SK-N-SH (cell line): ENCODE measurements at regions not wholly inside any gene's neighbourhood (a gene's known extent, or its start where the extent isn't known, plus 50 kb on each side); places are given as distances from the start of the nearest gene placed in this dataset.

ENCODE experiments used
- CTCF ChIA-PET: fragments of 300-600, 350-600 bp; formaldehyde crosslinking; extraction: SDS; loops from one replicate; lab custom pipeline; 2021; lab: Yijun Ruan, JAX
- POLR2A ChIA-PET: fragments of 350-600 bp; sonication (Branson Sonifier 250); formaldehyde crosslinking; extraction: SDS; loops from one replicate; lab custom pipeline; 2020; ENCODE audit warnings: antibody characterized with exemption, inconsistent platforms; lab: Yijun Ruan, JAX
- DNase-seq: peaks from one replicate; pipeline ENCODE4 v3.0.0; 2012
- H2AFZ ChIP-seq: fragments of 200-600 bp; sonication (generic); 2 replicates; pipeline ENCODE4 v1.8.1; 2016; ENCODE audit warnings: antibody characterized with exemption, mild to moderate bottlenecking, low read depth
- H3F3A ChIP-seq: fragments of 200-600 bp; sonication (generic); replicated peaks from 2 replicates; pipeline ENCODE3; 2016; ENCODE audit warnings: antibody characterized with exemption, mild to moderate bottlenecking; ENCODE audit not compliant: insufficient read depth
- H3K27ac ChIP-seq, 2 experiments: fragments of 200-500 bp in 1 of 2; fragments of 200-600 bp in 1 of 2; sonication (Bioruptor generic) in 1 of 2; sonication (generic), shearing (Covaris generic) in 1 of 2; 2 replicates each; pipeline versions ENCODE4 v1.5.1 to v1.6.1; 2014 to 2016; ENCODE audit warnings: low read depth in 2 of 2, inconsistent platforms in 1 of 2, low read length in 1 of 2, mild to moderate bottlenecking in 1 of 2, mixed read lengths in 1 of 2
- H3K27me3 ChIP-seq: fragments of 200-600 bp; sonication (generic), shearing (Covaris generic); 2 replicates; pipeline ENCODE4 v1.6.1; 2016; ENCODE audit warnings: mixed run types; ENCODE audit not compliant: insufficient read depth
- H3K36me3 ChIP-seq, 2 experiments: fragments of 200-500 bp in 1 of 2; fragments of 200-600 bp in 1 of 2; sonication (Bioruptor generic) in 1 of 2; sonication (generic) in 1 of 2; replicated peaks in 1 of 2; 2 replicates each; pipeline versions ENCODE3 to v1.5.1; 2014 to 2016; ENCODE audit warnings: low read length in 1 of 2, mild to moderate bottlenecking in 1 of 2; ENCODE audit not compliant: insufficient read depth in 2 of 2, control insufficient read depth in 1 of 2
- H3K4me1 ChIP-seq, 2 experiments: fragments of 200-500 bp in 1 of 2; fragments of 200-600 bp in 1 of 2; sonication (Bioruptor generic) in 1 of 2; sonication (generic), shearing (Covaris generic) in 1 of 2; 2 replicates each; pipeline versions ENCODE4 v1.5.1 to v1.6.1; 2014 to 2016; ENCODE audit warnings: low read depth in 1 of 2, low read length in 1 of 2, mixed run types in 1 of 2; ENCODE audit not compliant: insufficient read depth in 2 of 2, control insufficient read depth in 1 of 2
- H3K4me2 ChIP-seq: fragments of 200-600 bp; sonication (generic), shearing (Covaris generic); 2 replicates; pipeline ENCODE4 v1.6.1; 2017; ENCODE audit warnings: mixed run types
- H3K4me3 ChIP-seq, 2 experiments: fragments of 200-500 bp in 1 of 2; fragments of 200-600 bp in 1 of 2; sonication (Bioruptor generic) in 1 of 2; sonication (generic), shearing (Covaris generic) in 1 of 2; 2 replicates each; pipeline versions ENCODE4 v1.5.1 to v1.8.1; 2014 to 2016; ENCODE audit warnings: low read depth in 2 of 2, inconsistent platforms in 1 of 2, low read length in 1 of 2, mild to moderate bottlenecking in 1 of 2, mixed read lengths in 1 of 2, moderate library complexity in 1 of 2
- H3K79me2 ChIP-seq: fragments of 200-600 bp; sonication (generic); 2 replicates; pipeline ENCODE4 v1.8.1; 2017; ENCODE audit warnings: mild to moderate bottlenecking; ENCODE audit not compliant: insufficient read depth
- H3K9ac ChIP-seq: fragments of 200-600 bp; sonication (generic); 2 replicates; pipeline ENCODE4 v1.6.1; 2017; ENCODE audit warnings: mixed run types
- H3K9me2 ChIP-seq: fragments of 200-600 bp; sonication (generic); 2 replicates; pipeline ENCODE4 v1.6.1; 2017; ENCODE audit warnings: mixed run types
- H3K9me3 ChIP-seq: fragments of 200-600 bp; sonication (generic); 2 replicates; pipeline ENCODE4 v1.6.1; 2017; ENCODE audit warnings: mixed run types, mild to moderate bottlenecking, moderate library complexity
- H4K20me1 ChIP-seq: fragments of 200-600 bp; sonication (generic); 2 replicates; pipeline ENCODE4 v1.6.1; 2017; ENCODE audit warnings: mild to moderate bottlenecking, mixed run types; ENCODE audit not compliant: insufficient read depth
- EP300 ChIP-seq, 2 experiments: IDR thresholded peaks; 2 replicates each; pipeline versions ENCODE4 v1.4.0 to v1.6.1; 2012; ENCODE audit warnings: borderline replicate concordance in 1 of 2, low read depth in 1 of 2, low read length in 1 of 2
- FOSL2 ChIP-seq: IDR thresholded peaks from 2 replicates; pipeline ENCODE4 v1.4.0; 2012; ENCODE audit warnings: low read depth, mild to moderate bottlenecking, moderate library complexity, borderline replicate concordance
- GATA2 ChIP-seq: sonication (generic); formaldehyde crosslinking; IDR thresholded peaks from 2 replicates; pipeline ENCODE4 v1.5.0; 2020; ENCODE audit warnings: mild to moderate bottlenecking, missing genetic modification reagents
- JUND ChIP-seq: IDR thresholded peaks from 2 replicates; pipeline ENCODE4 v1.4.0; 2012
- NFIC ChIP-seq: IDR thresholded peaks from 2 replicates; pipeline ENCODE4 v1.4.0; 2012; ENCODE audit warnings: borderline replicate concordance
- RFX5 ChIP-seq: IDR thresholded peaks from 2 replicates; pipeline ENCODE4 v1.6.1; 2012; ENCODE audit warnings: mild to moderate bottlenecking, improper control_type of control experiment, low read length
- TAF1 ChIP-seq: IDR thresholded peaks from 2 replicates; pipeline ENCODE4 v1.6.1; 2012; ENCODE audit warnings: low read depth, mild to moderate bottlenecking, low read length, moderate library complexity, borderline replicate concordance
- TCF12 ChIP-seq: IDR thresholded peaks from 2 replicates; pipeline ENCODE4 v1.4.0; 2012
- TEAD4 ChIP-seq: IDR thresholded peaks from 2 replicates; pipeline ENCODE4 v1.4.0; 2012; ENCODE audit warnings: mild to moderate bottlenecking, borderline replicate concordance; ENCODE audit not compliant: insufficient read depth
- WGBS: methylation state at CpG from one replicate; pipeline ENCODE4 v1.1.6; 2017; ENCODE audit warnings: low lambda C conversion rate; 5-methylcytosine and 5-hydroxymethylcytosine counted together
- TF ChIP-seq, protein P1 (sequence below): IDR thresholded peaks from 2 replicates; pipeline ENCODE4 v1.4.0; 2012; ENCODE audit warnings: low read depth, borderline replicate concordance
- TF ChIP-seq, protein P2 (sequence below): IDR thresholded peaks from 2 replicates; pipeline ENCODE4 v1.6.1; 2012; ENCODE audit warnings: mild to moderate bottlenecking, low read depth, low read length, moderate library complexity
- TF ChIP-seq, protein P3 (sequence below): IDR thresholded peaks from 2 replicates; pipeline ENCODE4; 2012

DNA sequence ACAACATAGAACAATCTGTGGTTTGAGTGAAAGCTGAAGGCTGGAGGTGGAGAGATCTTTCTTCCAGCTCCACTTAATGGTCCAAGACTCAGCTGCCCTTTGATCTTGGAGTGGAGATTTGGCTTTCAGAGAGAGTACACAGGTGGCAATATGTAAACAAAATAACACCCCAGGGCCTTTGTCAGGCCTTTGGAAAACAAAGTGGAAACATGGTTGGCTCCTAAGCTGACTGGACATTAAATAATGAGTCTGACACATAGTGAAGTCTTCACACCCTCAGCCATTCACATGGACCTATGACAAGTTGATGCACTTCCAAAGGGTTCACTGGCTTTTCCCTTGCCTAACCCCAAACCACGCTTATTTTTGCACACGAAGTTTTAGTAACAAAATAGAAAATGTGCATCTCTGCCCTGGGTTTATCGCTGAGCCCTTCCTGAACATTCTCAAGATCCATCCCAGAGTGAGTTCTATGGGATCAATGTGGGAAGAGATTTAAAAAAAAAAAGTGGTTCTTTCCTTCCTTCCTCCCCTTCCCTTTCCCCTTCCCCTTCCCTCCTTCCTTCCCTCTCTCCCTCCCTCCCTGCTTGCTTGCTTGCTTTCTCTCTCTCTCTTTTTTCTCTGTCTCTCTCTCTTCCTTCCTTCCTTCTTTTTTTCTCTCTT lies 201.3 kb upstream of the NT5C1B start:
- no peak for TF ChIP-seq RFX5
- TF ChIP-seq, all 33 proteins: peak for 0

DNA sequence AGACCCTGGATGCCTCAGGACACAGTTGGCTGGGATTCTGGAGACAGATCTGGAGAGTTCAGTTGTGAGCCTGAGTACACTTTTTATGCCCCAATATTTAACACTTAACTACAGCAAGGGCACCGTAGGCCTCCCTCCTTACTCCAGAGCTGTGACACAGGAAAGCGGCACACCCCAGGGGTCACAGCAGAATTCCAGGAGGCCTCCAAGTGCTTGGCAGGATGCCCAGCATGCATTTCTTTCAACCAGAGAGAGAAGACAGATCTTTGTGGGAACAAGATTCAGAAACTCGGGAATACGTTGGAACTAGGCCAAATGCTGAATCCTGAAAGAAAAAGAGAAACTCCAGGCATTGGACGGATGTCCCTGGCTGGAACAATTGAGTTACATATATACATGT lies 199.2 kb upstream of the NT5C1B start:
- Histone ChIP-seq H3K4me3 (no peak overlapping the region), H3K9me2 (no peaks in the 10 kb centered on the region), H3K79me2 (no peaks in the 10 kb centered on the region), H3K4me2 (no peak overlapping the region), H4K20me1 (no peaks in the 10 kb centered on the region), H3K4me1 (peaks cover 16 to 30% of the 10 kb centered on the region in 2 experiments), H3K9me3 (no peaks in the 10 kb centered on the region), H3F3A (peaks cover 22% of the 10 kb centered on the region), H3K36me3 (peaks cover 0 to 5% of the 10 kb centered on the region in 2 experiments), H3K27ac (peak overlapping the region; percentile 48 to 58; a peak in 3 of 4 replicates), H3K27me3 (no peaks in the 10 kb centered on the region), H3K9ac (no peak overlapping the region), H2AFZ (no peak overlapping the region)
- WGBS, result 72% methylated on average over 5 of the region's 5 CpGs
- TF ChIP-seq TAF1, result no peak
- no peak for TF ChIP-seq GATA2 (CRISPR knock-in tag)
- TF ChIP-seq NFIC, result peak; percentile 97
- TF ChIP-seq TEAD4, result peak; percentile 42; the same call in 1 of the 2 replicates
- TF ChIP-seq, protein P1, sequence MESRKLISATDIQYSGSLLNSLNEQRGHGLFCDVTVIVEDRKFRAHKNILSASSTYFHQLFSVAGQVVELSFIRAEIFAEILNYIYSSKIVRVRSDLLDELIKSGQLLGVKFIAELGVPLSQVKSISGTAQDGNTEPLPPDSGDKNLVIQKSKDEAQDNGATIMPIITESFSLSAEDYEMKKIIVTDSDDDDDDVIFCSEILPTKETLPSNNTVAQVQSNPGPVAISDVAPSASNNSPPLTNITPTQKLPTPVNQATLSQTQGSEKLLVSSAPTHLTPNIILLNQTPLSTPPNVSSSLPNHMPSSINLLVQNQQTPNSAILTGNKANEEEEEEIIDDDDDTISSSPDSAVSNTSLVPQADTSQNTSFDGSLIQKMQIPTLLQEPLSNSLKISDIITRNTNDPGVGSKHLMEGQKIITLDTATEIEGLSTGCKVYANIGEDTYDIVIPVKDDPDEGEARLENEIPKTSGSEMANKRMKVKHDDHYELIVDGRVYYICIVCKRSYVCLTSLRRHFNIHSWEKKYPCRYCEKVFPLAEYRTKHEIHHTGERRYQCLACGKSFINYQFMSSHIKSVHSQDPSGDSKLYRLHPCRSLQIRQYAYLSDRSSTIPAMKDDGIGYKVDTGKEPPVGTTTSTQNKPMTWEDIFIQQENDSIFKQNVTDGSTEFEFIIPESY, result no peak
- TF ChIP-seq, protein P2, sequence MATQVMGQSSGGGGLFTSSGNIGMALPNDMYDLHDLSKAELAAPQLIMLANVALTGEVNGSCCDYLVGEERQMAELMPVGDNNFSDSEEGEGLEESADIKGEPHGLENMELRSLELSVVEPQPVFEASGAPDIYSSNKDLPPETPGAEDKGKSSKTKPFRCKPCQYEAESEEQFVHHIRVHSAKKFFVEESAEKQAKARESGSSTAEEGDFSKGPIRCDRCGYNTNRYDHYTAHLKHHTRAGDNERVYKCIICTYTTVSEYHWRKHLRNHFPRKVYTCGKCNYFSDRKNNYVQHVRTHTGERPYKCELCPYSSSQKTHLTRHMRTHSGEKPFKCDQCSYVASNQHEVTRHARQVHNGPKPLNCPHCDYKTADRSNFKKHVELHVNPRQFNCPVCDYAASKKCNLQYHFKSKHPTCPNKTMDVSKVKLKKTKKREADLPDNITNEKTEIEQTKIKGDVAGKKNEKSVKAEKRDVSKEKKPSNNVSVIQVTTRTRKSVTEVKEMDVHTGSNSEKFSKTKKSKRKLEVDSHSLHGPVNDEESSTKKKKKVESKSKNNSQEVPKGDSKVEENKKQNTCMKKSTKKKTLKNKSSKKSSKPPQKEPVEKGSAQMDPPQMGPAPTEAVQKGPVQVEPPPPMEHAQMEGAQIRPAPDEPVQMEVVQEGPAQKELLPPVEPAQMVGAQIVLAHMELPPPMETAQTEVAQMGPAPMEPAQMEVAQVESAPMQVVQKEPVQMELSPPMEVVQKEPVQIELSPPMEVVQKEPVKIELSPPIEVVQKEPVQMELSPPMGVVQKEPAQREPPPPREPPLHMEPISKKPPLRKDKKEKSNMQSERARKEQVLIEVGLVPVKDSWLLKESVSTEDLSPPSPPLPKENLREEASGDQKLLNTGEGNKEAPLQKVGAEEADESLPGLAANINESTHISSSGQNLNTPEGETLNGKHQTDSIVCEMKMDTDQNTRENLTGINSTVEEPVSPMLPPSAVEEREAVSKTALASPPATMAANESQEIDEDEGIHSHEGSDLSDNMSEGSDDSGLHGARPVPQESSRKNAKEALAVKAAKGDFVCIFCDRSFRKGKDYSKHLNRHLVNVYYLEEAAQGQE, result peak; percentile 54; the same call in 1 of the 2 replicates
- peak; percentile 24; the same call in 1 of the 2 replicates for TF ChIP-seq JUND
- TF ChIP-seq FOSL2, result no peak
- TF ChIP-seq, protein P3, sequence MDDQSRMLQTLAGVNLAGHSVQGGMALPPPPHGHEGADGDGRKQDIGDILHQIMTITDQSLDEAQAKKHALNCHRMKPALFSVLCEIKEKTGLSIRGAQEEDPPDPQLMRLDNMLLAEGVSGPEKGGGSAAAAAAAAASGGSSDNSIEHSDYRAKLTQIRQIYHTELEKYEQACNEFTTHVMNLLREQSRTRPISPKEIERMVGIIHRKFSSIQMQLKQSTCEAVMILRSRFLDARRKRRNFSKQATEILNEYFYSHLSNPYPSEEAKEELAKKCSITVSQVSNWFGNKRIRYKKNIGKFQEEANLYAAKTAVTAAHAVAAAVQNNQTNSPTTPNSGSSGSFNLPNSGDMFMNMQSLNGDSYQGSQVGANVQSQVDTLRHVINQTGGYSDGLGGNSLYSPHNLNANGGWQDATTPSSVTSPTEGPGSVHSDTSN, result peak; percentile 68
- TF ChIP-seq RFX5, result no peak
- peak in 1 of 2 experiments; percentile 82; a peak in 1 of 4 replicates for TF ChIP-seq EP300 (IDR thresholded peaks at IDR 0.05; ENCODE audit: borderline replicate concordance in 1 of 2, low read depth in 1 of 2, low read length in 1 of 2)
- TF ChIP-seq TCF12, result peak; percentile 89
- ChIA-PET POLR2A (no interaction called here), CTCF (no interaction called here)
- no peak for DNase-seq

More for the DNA sequence above, 201.3 kb upstream of the NT5C1B start:
- no peaks in the 10 kb centered on the region for H3K79me2 ChIP-seq
- no peaks in the 10 kb centered on the region for H3K27me3 ChIP-seq
- no peaks in the 10 kb centered on the region for H3K9me2 ChIP-seq
- no peak overlapping the region for H2AFZ ChIP-seq
- H3K36me3 ChIP-seq, result no peaks in the 10 kb centered on the region
- peaks cover 17 to 30% of the 10 kb centered on the region in 2 experiments for H3K4me1 ChIP-seq
- WGBS, result 100% methylated on average over 3 of the region's 3 CpGs
- POLR2A ChIA-PET, result no interaction called here
- no peak for DNase-seq
- no peak overlapping the region for H3K4me2 ChIP-seq
- no peak overlapping the region for H3K4me3 ChIP-seq
- CTCF ChIA-PET, result interaction anchor here (2.4 kb wide), 1 partner anchor 270 kb away, joined by 9 read pairs; no protein-coding TSS in a partner anchor
- H4K20me1 ChIP-seq, result no peaks in the 10 kb centered on the region
- no peaks in the 10 kb centered on the region for H3K9me3 ChIP-seq
- H3F3A ChIP-seq, result peaks cover 19% of the 10 kb centered on the region
- H3K27ac ChIP-seq, result peak overlapping the region; percentile 78 to 79; a peak in 3 of 4 replicates
- no peak overlapping the region for H3K9ac ChIP-seq
